ENCODE measurements at regions not wholly inside any gene's neighbourhood (a gene's known extent, or its start where the extent isn't known, plus 50 kb on each side); places are given as distances from the start of the nearest gene placed in this dataset.

DNA sequence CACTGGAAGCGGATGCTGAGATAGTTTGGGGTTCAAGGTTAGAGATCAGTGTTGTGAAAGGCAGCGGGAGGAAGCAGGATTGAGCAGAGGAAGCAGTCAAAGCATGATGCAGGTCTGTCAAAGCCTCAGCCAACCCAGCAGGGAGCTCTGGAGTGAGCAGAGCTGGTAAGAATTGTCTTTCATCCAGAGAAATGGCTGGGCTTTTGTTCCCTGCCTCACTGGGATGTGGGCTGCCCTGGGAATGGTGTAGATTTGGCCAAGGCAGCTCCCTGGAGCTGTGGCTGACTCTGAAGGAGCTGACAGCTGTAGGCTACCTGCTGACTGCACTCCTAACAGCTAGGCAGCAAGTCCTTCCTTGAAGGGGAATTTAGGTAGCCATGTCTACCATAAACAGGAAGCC lies 61.9 kb upstream of the STXBP5L start:
- H3K36me3 ChIP-seq (replicated peaks in 1 of 2; ENCODE audit: control insufficient read depth in 1 of 2, insufficient read depth in 2 of 2, low read length in 2 of 2), result no peaks in the 10 kb centered on the region
- no peaks in the 10 kb centered on the region for H3K27me3 ChIP-seq (ENCODE audit: control insufficient read depth in 1 of 2, insufficient read depth in 2 of 2, low read length in 2 of 2)
- H3K79me2 ChIP-seq (ENCODE audit: insufficient read depth, low read length), result no peaks in the 10 kb centered on the region
- no peak overlapping the region for H3K9ac ChIP-seq (ENCODE audit: insufficient read depth, low read depth, low read length)
- no peak; the same call in 2 of the 3 replicates for ATAC-seq
- H4K20me1 ChIP-seq (ENCODE audit: insufficient read depth, low read length), result no peaks in the 10 kb centered on the region
- no peak overlapping the region for H2AFZ ChIP-seq (ENCODE audit: low read length)
- no peaks in the 10 kb centered on the region for H3K9me3 ChIP-seq (ENCODE audit: low read length)
- no peak overlapping the region for H3K4me3 ChIP-seq (replicated peaks in 1 of 3; ENCODE audit: insufficient read depth in 1 of 3, low read depth in 2 of 3, low read length in 3 of 3)
- DNase-seq (ENCODE audit: low spot score), result no peak
- intact Hi-C loops (cut with micrococcal nuclease; ENCODE audit: unreplicated experiment), result no loop called here
- CTCF ChIA-PET (ENCODE audit: low intra/inter-chr PET ratio, low total read pairs), result no interaction called here
- in situ Hi-C loops (cut with HindIII; ENCODE audit: extremely low pct_ligation_motif_present, low pct_unique_long_range_greater_than_20kb), result no loop called here
- H3K4me2 ChIP-seq (ENCODE audit: low read depth, low read length), result no peak overlapping the region
- H3K27ac ChIP-seq (ENCODE audit: extremely low read length, insufficient read depth, low read length), result no peak overlapping the region
- POLR2A ChIA-PET, result no interaction called here
- no peaks in the 10 kb centered on the region for H3K4me1 ChIP-seq (ENCODE audit: insufficient read depth, low read length)
- no peak for FAIRE-seq
- BruUV-seq (replicated peaks), result no TSS peak
- WGBS (ENCODE audit: low lambda C conversion rate), result 0% methylated on average over 2 of the region's 2 CpGs
- no peak for TF ChIP-seq CHD2 (IDR thresholded peaks at IDR 0.05; ENCODE audit: low read depth, low read length)
- no peak for TF ChIP-seq ZNF407 (CRISPR knock-in tag; IDR thresholded peaks at IDR 0.05; ENCODE audit: not compliant biosample characterization)
- TF ChIP-seq ZSCAN30 (CRISPR knock-in tag; IDR thresholded peaks at IDR 0.05), result no peak
- TF ChIP-seq NFE2 (CRISPR knock-in tag; IDR thresholded peaks at IDR 0.05), result no peak
- TF ChIP-seq ATF1 (CRISPR knock-in tag; IDR thresholded peaks at IDR 0.05), result no peak
- no peak for TF ChIP-seq ATF4 (CRISPR knock-in tag; IDR thresholded peaks at IDR 0.05)
- no peak for TF ChIP-seq HDAC1 (CRISPR knock-in tag; IDR thresholded peaks at IDR 0.05)
- TF ChIP-seq MAX (IDR thresholded peaks at IDR 0.05), result no peak
- TF ChIP-seq ZNF224 (CRISPR knock-in tag; IDR thresholded peaks at IDR 0.05), result no peak
- TF ChIP-seq ZNF276 (CRISPR knock-in tag; IDR thresholded peaks at IDR 0.05; ENCODE audit: low read depth), result no peak
- TF ChIP-seq ZBTB1 (CRISPR knock-in tag; IDR thresholded peaks at IDR 0.05; ENCODE audit: borderline replicate concordance), result no peak
- TF ChIP-seq ARHGAP35 (CRISPR knock-in tag; IDR thresholded peaks at IDR 0.05; ENCODE audit: borderline replicate concordance), result no peak
- no peak for TF ChIP-seq SMARCC2 (IDR thresholded peaks at IDR 0.05)
- no peak for TF ChIP-seq MXD1 (CRISPR knock-in tag; IDR thresholded peaks at IDR 0.05)
- TF ChIP-seq NR1H2 (CRISPR knock-in tag; IDR thresholded peaks at IDR 0.05; ENCODE audit: borderline replicate concordance, low read depth), result no peak
